Fibroblast of skin of right biceps (primary cell): ENCODE measurements at regions not wholly inside any gene's neighbourhood (a gene's known extent, or its start where the extent isn't known, plus 50 kb on each side); places are given as distances from the start of the nearest gene placed in this dataset.
"Not testable (repeated sequence)": the region's sequence is repeated elsewhere in the genome, so short reads cannot be mapped to it uniquely, and the experiment has no call there.

Experiments used
- DNase-seq: peaks from one replicate; pipeline ENCODE4 v3.0.0-alpha.2; 2013

DNA sequence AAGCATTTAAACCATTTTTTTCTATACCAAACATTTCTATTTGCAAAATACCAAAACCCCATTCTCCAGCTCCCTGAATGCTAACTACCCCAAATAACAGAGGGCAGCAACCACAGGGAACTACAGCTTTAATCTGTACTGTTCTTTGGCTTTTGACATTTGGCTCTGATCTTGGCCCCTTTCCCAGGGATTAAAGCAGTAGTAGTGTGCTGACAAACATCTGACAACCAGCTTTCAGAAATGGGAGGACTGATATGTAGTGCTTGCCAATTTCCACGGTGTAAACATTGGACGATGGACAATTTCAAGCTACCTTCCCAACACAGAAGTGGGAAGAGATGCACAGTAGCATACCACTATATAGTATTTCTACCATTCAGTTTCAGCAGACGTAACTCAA lies 88.4 kb upstream of the TEAD1 start:
- DNase-seq, result no peak

DNA sequence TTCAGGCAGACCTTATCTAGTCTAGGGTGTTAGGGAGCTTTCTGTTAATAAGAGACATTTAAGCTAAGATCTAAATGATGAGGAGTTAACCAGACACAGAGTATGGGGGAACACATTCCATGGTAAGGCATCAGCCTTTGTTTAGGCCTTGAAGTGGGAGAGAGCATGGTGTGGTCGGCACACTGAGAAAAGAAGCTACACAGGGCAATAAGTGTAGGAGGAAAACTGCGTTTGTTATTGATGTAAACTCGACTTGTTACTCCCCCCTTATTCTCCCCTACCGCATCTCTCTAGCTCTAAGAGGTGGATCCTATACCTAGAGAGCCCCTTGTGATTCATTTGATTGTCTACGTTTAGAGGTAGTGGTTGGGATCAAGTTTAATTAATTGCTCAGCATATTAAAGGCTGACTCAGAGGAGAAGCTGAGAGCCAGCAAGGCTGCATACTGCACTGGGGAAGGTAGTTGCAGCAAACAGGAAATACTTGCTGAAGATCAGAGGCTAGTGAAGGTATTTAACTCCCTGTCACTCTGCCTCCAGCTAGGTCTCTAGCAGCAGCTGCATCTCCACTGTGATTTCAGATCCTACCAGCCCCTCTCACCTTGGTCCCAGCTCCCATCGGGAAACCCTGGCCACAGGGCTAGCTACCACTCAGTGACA lies 86.8 kb upstream of the TEAD1 start:
- DNase-seq, result peak; percentile 81

DNA sequence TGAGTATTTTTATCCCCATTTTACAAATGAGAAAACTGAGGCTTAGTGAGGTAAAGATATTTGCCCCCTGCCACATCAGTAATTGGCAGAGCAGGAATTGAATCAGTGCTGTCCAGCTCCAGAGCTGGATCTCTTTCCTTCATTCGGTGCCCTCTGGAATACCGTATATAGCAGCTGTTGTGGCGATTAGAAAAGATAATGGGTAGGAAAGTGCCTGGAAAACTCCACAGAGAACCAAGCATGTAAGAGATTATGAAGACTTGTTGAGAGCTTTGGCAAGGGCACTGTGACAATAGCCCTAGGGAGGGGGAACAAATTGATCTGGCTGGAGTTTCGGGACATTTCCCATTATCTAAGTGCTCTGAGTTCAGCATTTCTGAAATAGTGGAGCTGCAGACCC lies 82.5 kb upstream of the TEAD1 start:
- DNase-seq, result no peak

DNA sequence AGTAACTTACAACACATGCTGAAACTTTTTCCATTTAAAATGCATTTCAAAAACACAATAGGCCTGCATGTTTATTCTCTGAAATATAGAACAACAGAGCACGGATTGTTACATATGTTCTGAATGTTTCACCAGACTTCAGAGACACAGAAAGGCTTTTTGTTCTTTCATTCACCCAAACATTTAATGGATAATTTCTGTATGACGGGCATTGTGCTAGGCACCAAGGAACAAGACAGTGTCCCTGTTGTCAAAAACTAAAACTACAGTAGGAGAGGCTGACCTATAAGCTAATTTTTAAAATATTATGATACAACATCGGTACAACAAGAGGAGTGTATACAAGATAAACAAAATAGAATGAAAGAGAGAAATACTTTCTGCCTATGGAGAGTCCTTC lies 81.9 kb upstream of the TEAD1 start:
- no peak for DNase-seq

DNA sequence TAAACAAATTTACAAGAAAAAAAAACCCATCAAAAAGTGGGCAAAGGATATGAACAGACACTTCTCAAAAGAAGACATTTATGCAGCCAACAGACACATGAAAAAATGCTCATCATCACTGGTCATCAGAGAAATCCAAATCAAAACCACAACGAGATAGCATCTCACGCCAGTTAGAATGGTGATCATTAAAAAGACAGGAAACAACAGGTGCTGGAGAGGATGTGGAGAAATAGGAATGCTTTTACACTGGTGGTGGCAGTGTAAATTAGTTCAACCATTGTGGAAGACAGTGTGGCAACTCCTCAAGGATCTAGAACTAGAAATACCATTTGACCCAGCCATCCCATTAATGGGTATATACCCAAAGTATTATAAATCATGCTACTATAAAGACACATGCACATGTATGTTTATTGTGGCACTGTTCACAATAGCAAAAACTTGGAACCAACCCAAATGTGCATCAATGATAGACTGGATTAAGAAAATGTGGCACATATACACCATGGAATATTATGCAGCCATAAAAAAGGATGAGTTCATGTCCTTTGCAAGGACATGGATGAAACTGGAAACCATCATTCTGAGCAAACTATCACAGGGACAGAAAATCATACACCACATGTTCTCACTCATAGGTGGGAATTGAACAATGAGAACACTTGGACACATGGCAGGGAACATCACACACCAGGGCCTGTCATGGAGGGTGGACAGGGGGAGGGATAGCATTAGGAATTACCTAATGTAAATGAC lies 79.0 kb upstream of the TEAD1 start:
- DNase-seq, result not testable (repeated sequence)

DNA sequence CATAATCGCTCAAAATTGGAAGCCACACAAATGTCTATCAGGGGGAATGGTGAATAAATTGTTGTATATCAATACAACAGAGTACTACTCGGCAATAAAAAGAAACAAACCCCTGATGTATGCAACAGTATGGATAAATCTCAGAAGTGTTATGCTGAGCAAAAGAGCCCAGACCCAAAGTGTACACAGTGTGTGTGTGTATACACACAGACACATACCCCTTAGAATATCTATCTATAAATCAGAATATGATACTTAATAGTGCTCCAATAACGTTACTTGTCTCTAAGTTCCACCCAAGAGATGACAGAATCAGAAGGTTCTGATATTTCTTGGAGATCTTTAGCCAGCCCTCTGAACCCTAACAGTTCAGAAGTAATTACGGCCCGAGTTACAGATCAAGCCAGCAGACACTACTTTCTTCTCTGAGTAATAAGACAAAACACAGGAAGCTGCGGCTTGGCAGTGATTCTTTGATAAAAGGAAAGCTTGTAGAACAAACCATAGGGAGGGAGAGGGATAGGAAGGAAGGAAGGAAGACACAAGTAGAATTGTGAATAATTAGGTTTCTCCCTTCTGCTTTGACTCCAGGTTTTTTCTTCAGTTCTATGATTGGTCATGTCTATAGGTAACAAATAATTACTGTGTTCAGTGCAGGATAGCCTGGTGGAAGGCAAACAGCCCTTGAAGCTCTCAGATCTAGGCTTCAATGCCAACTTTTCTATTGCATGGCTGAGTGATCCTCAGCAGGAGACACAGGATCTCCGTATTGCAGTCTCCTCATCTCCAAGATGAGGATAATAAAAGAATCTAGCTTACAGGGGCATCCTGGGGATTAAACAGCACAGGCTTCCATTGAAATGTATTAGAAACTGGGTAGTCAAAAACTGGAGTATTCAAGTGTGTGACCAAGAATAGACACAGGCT lies 75.6 kb upstream of the TEAD1 start:
- peak; percentile 77 for DNase-seq

DNA sequence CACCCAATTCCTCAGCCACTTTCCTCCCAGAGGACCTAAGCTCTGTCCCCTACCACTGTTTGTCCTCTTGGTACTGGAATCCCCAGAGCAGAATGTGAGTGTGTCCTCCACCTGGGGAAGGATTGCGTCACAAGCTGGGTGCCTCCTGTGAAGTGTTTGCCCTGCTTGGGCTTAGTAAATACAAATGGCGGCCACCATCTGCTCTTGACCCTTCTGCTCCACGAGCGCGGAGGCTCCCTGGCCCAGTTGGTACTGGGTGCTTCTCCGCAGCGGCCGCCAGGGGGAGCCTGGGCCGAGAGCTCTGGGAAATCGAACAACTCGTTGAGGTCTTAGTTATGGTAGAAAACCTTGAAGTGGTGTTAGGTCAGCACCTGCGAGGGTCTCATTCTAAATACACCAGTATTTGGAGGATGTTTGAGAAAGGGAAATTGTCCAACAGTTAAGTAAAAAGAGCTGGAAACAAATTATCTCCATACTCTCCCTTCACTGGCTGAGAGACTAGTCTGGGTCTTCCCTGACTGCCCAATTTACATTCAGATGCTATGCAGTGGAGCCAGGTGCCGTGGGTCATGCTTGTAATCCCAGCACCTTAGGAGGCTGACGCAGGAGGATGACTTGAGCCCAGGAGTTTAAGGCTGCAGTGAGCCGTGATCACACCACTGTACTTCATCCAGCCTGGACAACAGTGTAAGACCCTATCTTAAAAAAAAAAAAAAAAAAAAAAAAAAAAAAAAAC lies 74.6 kb upstream of the TEAD1 start:
- no peak for DNase-seq

DNA sequence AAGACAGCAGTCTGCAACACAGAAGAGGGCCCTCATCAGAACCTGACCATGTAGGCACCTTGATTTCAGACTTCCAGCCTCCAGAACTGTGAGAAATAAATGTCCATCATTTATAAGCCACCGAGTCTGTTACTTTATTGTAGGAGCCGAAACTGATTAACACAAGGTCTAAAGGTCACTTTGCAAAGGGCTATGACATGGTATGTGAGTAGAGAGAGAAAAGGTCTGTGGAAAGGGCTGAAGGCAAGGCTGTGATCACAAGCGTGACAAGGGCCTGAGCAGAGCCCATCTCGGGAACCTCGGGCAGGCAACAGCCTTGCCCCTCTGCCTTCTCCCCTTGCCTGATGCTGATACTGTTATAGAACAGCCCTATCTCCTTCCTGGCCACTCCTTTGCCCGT lies 73.4 kb upstream of the TEAD1 start:
- DNase-seq, result no peak

DNA sequence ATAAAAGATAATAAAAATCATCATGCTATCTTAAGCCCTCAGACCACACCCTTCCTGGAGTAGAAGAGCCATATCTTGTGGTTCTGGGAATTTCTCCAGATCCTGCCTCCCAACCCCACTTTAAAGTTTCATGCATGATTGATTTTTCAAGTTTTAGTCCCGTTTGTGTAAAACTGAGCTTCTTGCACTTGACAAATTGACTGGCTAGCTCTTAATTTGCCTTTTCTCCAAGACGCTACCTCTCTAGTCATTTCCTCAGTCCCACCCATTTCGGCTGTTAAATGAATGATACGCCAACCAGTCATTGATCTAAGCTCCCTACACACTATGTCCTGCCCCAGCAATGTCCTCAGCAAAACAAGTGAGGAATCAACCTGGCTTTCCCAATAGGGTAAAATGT lies 71.8 kb upstream of the TEAD1 start:
- peak; percentile 77 for DNase-seq

DNA sequence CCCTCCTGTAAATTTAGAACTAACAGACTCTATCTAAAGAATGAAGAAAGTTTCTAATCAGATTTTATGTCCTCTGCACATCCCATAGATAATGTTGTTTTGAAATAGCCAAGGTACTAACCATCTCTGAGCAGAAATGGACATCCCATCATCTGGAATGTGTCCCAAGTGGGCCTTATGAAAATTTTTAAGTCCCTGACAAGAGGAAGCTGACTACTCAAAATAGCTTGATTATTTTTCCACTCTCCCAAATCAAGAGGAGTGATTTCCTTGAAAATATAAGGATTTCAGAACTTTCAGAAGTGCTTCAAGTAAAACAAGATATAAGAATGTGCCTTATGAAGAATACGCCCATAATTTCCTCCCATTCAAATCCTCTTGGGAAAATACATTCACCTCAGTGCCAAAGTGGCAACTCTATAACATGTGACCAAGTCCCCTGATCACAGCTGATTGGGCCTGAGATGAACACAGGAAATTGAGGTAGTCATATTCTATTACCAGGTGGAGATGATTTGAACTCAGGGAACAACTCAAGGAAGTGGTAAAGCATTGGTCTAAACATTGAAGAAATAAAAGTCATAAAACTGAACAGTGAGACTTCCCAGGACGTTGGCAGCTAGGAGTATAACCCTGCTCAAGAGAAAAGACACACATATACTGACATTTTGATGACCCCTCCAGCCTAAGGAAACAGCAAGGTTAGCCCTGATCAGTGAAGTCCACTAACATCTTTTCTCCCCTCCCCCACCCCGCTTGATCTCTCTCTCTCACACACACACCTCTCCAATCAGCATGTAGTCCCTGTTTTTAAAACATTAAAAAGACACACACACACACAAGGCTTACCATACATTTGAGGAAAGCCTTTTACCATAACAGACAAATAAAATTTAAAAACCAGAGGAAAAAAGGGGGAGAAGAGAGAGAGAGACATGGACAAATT lies 70.8 kb upstream of the TEAD1 start:
- no peak for DNase-seq

DNA sequence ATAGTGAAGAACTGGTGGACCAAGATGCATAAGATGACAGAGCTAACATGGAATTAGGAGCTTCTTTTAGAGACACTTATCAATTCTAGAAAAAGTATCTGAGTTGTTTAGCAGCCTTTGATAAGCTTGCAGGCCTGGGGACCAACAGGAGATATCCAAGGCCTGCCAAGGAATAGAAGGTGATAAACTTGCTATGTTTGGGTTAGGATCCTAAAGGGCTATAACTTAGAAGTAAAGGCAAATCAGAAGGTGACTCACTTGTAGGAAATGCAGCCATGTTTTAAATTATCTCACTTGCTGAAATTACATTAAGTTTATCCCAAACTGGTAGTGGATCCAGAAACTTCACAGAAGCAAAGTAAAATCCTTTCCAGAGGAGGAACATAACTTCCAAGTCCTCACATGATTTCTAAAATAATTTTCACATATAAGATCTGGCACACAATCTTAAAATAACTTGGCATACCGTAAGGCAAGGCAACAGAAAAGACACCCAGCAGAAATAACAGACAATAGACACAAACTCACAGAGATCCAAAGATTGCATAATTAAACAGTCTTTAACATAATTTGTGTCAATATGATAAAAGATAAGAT lies 69.6 kb upstream of the TEAD1 start:
- peak; percentile 61 for DNase-seq

DNA sequence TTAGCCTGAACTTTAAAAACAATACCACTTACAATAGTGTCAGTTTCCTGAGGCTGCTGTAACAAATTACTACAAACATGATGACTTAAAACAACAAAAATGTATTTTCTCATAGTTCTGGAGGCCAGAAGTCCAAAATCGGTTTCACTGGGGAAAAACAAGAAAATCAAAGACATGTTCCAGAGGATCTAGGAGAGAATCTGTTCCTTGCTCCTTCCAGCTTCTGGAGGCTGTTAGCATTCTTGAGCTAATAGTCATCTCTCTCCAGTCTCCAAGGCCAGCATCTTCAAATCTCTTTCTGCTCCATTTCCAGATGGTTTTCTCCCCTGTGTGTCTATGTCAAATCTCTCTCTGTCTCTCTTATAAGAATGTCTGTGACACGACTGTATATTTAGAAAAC lies 67.6 kb upstream of the TEAD1 start:
- DNase-seq, result peak; percentile 94

DNA sequence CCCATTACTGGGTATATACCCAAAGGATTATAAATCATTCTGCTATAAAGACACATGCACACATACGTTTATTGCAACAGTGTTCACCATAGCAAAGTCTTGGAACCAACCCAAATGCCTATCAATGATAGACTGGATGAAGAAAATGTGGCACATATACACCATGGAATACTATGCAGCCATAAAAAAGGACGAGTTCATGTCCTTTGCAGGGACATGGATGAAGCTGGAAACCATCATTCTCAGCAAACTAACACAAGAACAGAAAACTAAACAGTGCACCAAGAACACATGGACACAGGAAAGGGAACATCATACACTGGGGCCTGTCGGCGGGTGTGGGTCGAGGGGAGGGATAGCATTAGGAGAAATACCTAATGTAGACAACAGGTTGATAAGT lies 65.5 kb upstream of the TEAD1 start:
- not testable (repeated sequence) for DNase-seq

DNA sequence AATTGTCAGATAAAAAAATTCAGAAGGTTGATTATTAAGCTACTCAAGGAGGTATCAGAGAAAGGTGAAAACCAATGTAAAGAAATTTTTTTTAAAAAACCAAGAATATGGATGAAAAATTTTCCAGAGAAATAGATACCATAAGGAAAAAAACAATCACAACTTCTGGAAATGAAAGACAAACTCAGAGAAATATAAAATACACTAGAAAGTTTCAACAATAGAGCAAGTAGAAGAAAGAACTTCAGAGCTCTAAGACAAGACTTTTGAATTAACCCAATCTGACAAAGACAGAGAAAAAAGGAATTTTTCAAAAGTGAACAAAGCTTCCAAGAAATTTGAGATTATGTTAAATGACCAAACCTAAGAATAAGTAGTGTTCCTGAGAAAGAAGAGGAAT lies 62.9 kb upstream of the TEAD1 start:
- no peak for DNase-seq

DNA sequence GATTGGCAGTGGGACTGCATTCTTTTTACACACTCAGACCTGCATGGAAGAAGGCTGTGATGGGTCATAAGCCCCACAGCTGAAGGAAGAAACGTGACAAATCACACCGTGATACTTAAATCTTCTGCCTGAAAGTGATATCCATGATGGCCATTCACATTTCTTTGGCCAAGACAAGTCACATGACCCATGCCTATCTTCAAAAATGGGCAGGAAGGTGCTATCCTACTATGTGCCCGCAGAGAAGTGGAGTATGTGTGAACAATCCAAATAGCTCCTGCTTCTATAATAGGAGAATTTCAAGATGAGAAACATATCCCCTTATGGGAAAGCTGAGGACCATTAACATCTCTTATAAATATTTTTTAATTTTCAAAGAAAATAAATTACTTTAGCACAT lies 56.6 kb upstream of the TEAD1 start:
- DNase-seq, result no peak

DNA sequence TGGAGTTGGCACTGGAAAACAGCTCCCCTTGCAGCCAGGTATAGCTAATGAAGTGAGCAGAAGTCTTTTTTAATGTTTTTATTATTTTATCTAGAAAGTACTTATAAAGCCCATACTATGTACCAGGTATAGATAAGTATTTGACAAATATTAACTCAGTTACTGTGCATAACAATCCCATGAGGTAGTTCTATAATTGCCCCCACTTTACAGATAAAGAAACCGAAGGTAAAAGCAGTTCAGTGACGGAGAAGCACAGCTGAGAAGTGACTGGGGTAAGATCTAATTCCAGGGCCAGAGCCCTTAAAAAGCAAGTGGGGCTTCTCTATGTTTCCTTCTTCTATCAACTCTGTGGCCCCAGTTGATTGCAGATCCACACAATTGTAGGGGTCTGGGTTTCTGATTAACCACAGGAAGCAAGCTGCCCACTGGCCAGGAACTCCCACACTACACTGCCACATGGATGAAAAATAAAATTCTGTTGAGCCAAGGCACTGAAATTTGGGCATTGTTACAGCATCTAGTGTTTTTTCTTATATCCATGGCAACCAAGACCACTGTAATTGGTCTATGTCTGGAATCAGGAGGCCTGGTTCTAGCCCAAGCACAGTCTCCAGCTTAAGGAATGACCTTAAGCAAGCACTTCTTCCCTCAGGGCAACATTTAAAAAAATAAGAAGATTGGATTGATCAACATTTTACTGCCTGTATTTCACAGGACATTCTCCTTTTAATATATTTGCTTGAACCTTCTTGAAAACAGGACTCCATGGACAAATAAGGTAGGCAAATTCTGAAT lies 55.3 kb upstream of the TEAD1 start:
- peak; percentile 19 for DNase-seq

DNA sequence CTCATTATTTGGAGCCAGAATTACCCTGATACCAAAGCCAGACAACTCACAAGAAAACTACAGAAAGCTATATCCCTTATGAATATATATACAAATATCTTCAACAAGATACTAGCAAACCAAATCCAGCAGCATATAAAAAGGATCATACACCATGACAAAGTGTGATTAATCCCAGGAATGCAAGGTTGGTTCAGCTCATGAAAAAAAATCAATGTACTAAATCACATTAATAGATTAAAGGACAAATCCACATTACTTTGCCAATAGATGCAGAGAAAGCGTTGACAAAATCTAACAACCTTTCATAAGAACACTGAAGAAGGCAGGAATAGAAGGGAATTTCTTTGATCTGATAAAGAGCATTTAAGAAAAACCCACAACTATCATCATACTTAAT lies 50.4 kb upstream of the TEAD1 start:
- no peak for DNase-seq
